LHCN-M2 (cell line): ENCODE measurements at regions not wholly inside any gene's neighbourhood (a gene's known extent, or its start where the extent isn't known, plus 50 kb on each side); places are given as distances from the start of the nearest gene placed in this dataset.
"Not testable (repeated sequence)": the region's sequence is repeated elsewhere in the genome, so short reads cannot be mapped to it uniquely, and the experiment has no call there.

Source experiments
- DNase-seq: peaks from one replicate; pipeline ENCODE4 v3.0.0-alpha.2; 2012; ENCODE audit warnings: low read depth

DNA sequence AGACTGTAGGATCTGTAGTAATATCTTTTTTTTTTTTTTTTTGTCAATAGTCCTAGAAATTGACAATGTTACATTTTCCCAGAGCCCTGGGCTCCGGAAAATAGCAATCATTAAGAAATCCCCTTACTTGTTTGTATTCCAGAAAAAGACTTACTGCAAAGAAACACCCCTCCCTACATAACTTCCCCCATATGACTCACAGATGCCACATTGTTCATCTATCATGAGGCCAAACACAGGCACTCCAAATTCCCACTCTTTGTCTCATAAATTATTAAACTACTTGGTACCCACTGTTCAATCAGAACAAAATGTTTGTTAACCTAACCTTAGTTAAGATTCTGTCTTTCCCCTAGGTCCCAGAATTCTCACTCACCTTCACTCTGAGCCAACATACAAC lies 53.5 kb downstream of the TEX51 start:
- no peak for DNase-seq

DNA sequence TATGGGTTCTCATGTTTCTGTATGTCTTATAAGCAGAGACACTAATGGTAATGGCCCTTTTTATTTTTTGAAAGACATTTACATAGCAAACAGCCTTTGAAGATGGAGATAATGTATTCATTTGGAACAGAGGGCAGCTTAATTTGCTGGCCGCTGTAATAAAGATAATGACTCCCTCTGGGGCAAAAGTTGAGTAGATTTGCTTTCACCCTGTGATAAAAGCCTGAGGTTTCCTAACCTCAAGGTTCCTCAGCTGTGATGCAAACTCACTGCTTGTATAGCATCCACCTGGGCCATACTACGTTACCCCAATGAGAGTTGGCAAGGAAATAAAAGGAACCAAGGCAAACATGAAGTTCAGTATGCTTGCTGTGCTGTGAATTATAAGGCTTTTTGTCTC lies 54.8 kb downstream of the TEX51 start:
- no peak for DNase-seq

DNA sequence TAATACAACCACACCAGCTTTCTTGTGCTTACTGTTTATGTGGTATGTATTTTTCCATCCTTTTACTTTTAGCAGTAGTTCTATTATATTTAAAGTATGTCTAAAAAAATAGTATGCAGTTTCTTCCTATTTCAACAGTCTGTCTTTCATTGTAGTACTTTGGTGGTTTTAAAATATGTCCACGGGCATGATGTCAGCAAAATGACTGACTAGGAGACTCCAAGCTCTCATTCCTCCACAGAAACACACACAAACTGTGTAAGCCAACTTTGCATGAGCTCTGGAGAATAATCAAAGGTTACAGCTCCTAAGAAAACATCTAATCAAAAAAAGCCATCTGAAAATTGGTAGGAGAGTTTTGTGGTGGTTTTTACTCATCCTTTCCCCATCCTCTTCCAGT lies 56.1 kb downstream of the TEX51 start:
- no peak for DNase-seq

DNA sequence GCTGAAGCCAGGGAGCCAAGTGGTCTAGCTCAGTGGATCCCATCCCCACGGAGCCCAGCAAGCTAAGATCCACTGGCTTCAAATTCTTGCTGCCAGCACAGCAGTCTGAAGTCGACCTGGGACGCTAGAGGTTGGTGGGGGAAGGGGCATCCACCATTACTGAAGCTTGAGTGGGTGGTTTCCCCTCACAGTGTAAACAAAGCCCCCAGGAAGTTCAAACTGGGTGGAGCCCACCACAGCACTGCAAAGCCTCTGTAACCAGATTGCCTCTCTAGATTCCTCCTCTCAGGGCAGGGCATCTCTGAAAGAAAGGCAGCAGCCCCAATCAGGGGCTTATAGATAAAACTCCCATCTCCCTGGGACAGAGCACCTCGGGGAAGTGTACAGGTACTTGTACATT lies 58.1 kb downstream of the TEX51 start:
- DNase-seq = not testable (repeated sequence)

DNA sequence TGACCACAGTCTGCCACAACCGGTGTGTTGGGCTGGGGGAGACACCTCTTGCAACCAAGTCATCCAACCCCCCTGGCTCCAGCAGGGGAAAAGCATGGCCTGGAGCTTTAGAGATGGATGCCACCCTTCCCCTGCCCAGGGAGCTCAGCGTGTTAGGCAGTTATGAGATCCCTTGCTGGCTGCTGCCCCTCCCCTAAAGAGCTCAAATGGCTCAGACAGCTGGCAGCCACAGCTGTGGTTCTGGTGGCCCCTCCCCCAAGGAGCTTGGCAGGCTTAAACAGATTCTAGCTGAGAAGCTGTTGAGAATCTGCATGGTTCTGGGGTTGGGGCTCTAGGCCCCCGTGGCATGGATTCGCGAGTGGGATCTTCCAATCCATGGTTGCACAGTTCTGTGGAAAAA lies 64.7 kb downstream of the TEX51 start:
- DNase-seq = peak; percentile 34

DNA sequence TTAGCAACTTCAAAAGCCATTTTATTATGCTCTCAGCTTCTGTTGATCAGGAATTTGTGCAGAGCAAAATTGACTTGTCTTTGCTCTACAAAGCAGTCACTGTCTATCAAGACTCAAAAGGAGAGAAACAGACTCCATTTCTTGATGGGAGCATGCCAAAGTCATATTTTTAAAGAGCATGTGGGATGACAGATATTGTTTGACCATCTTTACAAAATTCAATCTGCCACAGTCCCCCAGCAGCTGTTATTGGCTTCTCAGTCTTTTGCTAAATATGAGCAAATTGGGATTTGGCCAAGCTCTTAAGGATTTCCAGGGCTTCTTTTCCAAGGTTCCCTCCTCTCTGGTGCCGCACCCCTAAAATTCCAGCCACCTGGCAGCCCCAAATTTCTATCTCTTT lies 67.9 kb downstream of the TEX51 start:
- no peak for DNase-seq

DNA sequence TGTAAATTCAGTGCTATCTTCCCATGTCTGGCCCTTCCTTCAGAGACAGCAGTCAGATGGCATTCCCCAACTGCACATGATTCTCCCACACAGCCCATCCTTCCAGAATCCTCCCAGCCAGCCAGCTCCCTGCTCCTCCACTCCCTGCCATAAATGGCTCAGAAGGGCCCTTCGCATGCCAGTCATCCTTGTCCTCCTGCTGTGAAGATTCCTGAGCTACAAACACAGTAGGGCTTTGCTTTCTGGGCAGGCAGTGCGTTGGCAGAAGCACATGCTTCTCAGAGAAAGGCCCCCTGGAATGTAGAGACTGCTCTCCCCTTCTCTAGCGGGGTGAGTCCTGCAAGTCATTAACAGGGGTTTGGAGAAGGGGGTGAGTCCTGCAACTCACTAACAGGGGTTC lies 71.9 kb downstream of the TEX51 start:
- no peak for DNase-seq

DNA sequence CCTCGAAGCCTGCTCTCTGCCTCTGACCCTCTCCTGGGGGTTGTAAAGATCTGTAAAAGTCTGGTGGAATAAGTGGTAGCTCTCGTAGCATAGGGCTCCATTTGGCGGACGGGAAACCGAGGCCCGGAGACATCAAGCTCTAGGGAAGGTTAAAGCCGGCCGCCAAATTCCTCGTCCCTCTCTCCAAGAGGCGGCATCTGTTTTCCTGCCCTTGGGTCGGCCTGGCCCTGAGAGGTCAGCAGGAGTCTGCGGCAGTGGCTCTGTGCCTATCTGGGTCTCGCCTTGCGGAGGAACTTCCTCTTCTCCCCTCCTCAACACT lies 72.4 kb downstream of the TEX51 start:
- DNase-seq = no peak

DNA sequence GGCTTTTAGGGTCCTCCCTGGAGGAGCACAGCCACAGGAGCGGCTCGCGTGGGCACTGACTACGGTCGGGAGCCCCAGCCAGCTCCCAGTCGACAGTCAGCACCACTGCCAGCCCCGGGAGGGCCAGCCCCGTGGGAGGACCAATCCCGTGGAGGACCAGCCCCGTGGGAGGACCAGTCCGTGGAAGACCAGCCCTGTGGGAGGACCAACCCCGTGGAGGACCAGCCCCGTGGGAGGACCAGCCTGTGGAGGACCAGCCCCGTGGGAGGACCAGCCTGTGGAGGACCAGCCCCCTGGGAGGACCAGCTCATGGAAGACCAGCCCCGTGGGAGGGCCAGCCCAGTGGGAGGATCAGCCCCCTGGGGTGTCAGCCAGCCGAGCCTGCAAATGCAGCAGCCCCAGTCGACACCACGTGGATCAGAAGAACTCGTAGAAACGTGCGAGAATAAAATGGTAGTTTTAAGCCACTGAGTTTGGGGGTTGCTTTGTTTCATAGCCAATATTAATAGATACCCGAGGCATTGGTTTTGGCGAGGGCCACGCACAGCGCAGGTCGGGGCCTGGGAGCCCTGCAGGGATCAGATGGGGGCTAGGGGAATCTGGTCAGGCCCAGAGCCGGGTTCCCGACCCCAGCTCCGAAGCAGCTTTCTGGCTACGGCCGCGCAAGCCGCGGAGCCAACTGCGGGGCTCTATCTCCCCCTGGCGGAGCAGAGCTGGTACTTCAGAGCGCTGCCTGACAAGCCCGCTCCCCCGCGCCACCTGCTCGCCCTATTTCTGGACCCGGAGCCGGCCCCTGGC lies 73.0 kb downstream of the TEX51 start:
- DNase-seq = peak; percentile 70

DNA sequence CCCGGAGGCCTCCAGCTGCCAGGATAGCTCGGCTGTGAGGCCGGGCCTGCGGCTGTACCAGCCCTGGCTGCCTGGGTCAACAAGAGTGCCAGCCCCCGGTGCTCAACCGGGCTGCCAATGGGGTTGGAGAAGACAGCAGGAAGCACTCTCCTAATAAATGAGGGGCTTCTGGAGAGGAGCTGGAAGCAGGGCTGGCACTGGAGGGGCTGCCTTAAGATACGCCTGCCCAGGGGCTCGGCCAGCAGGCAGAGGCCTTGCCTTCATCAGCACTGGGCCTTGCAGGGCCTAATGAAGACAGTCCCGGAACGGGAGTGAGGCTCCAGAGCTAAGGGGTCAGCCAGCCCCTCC lies 73.6 kb downstream of the TEX51 start:
- DNase-seq = no peak

DNA sequence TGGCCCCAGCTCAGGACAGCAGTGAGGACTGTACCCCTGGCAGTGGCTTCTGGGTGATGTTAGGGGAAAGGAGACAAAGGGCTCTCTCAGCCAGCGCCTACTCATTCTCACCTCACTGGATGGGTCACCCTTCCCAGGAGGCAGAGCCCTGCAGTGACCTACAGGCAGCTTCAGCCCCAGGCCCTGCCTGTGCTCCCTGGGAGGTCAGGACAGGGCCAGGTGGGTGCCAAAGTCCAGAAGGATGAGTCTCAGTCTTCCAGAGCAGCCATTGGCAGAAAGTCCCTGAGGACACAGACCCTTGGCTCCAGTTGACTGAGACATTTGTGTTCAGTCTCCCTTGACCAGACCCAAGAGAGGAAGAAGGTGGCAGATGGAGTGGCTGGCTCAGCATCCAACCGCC lies 75.1 kb downstream of the TEX51 start:
- DNase-seq = no peak

DNA sequence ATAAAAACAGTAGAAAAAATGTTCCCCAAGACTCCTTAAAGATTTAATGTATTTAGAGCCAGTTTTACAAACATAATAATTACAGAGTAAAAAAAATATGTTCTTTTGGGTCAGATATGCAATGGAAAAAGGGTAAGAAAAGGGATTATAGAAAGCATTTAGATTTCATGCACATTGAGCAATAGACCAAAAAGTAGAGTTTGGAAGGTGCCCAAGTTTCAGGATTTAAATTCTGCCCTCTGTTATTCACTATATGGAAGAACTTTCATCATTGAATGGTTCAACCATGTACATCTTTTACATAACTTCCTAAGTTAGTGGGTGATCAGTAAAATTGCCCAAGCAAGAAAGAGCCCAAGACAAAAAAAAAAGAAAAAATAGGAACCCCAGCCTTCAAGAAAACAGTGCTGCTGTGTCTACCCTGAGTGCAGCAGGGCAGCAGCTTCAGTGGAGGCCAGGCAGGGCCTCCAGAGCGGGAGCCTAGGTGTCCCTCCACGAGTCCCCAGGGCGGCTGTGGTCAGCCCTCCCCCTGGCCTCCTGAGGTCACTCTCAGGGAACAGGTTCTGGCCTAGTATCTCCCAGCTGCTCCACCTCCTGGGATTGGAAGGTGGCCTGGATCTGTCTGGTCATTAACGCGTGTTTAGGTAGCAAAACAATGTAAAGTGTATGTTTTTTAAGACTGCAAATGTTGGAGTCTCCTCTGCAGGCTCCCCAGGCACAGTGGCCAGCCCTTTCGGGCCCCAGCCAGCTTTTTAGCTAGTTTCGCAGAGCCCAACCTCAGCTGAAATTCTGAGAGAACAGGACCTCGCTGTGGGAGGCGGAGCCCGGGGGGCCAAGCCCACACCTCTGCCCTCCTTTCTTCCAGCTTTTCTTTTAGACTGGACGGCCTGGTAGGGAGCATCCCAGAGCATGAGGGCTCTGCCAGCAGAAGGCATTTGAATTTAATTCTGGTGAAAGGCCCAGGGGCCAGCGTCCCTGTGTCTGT lies 77.3 kb downstream of the TEX51 start:
- no peak for DNase-seq

DNA sequence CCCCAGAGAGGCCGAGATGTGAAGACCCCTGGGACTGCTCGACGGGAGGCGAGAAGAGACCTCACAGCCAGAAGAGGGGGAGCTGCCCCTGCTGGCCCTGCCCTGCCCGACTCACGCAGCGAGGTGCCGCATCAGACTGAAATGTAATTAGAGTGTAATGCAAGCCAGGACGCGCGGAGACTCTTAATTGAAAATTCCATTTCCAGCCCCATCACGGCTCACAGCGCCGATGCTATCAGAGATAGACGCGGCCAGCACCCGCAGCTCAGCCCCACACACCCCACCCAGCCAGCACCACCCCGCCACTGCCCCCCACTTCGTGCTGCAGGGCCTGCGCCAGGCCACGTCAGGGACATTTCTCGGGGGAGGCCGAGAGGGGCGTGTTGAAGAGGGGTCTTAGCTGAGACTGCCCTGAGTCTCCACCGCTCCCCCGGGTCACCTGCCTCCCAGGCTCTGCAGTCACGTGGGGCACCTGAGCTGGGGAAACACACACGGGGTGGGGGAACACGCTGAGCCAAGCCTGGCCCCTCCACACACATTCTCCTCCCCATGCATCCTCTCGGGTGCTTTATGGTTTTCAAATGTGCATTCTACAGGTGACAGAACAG lies 78.1 kb downstream of the TEX51 start:
- DNase-seq = no peak

DNA sequence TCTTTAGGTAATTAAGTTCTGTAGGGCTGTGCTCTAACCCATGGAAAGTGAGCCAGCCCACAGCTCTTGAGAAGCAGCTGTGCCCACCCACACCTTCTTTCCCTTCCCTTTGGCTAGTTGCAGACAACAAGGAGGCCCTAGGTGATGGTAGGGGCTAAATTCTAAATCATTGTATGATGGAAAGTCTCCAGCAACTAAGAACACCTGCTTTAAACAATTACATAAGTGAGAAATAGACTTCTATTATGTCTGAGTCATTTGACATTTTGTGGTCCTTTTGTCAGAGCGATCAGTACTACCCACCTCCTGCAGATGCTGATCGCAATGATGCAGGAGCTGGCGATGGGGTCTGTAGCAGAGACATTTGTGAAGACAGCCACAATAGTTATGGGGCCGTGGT lies 79.6 kb downstream of the TEX51 start:
- DNase-seq = no peak

DNA sequence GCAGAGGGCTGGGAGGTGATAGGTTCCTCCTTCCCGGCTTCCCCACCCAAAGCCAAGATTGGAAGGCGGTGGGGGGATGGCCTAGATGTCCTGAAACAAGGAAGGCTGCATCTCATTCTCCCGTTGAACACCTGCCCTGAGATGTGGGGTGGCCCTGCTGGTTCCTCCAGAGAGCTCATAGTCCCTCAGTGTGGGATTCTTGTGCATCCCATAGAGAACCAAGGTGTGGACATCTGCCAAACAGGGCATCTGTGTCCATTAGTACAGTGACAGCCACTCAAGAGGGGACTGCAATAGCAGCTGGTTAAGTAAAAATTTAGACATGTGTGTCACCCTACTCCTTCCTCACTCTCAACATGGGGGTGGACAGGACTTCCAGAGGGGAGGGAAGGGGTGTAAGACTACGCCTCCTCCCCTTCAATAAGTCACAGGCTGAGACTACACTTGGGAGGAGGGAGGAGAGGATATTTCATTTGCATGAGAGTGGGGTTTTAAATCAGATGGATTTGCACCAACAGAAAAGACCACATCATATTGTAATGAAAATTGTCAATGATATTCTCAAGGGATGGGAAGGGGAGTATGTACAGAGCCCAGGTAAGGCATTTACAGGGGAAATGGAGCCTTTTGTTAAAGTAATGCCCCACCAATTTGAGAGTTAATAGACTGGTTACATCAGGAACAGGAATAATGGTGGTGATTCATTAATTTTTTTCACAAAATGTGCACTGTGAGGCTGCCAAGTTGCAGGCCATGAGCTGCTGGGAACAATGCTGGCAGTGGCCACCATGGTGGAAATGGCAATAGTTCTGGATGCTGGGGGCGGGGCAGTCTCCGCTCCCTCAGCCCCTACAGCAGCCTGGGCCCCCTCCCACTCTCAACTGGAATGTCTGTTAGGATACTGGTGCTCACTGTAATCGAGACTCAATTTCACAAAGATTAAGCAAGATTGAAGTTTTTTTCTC lies 80.6 kb downstream of the TEX51 start:
- no peak for DNase-seq

DNA sequence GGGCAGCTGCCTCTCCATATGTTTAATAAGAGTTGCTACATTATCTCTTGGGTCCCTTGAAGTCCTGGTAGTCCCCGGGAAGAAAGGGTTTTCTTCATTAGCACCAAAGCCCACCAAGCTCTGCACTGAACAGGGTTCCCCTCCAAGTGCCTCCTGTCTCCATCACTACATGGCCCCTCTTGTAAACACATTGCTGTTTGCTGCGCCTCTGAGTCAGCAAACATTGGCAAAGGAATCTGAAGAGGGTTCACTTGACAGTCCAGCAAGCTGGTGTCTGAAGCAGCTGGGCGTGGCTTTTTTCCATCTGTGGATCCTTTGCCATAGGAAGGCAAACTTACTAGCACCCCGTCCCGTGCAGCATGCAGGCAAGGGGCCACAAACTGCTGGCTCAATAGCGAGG lies 82.8 kb downstream of the TEX51 start:
- peak; percentile 33 for DNase-seq

DNA sequence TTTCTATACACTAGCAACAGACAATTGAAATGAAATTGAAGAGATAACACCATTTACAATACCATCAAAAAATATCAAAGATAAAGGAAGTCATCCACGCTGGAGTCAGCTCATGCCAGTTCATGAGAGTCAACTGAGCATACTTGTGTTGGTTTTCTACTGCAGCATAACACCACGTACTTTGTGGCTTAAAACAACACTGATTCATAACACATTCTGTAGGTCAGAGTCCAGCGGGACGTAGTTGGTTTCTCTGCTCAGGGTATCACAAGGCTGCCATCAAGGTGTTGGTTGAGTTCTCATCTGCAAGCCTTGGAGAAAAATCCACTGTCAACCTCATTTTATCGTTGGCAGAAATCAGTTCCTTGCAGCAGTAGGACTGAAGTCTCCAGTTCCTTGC lies 84.2 kb downstream of the TEX51 start:
- no peak for DNase-seq

DNA sequence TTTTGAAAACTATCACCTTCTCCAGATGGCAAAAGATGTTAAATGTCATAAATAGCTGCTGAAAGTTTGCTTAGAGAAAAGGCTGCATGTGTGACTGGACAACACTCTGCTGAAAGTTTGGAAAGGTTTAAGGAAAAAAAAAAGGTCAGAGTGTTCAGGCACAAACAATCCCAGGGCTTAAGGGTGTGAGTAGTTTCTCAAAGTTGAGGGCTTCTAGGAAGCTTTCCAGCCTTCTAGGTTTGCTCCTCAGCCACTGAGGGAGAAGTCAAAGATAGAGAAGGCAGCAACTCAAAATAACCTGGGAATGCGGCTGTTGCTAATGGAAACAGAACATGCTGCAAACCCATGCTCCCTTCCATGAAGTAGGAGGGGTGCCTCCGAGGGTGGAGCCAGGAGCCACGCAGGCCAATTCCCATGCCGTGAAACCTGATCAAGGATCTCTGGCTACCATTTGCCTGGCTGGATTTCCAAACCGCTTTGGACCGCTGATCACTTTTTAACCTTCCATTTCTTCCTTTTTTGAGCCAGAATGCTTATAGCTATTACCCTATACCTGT lies 88.0 kb downstream of the TEX51 start:
- DNase-seq = no peak

DNA sequence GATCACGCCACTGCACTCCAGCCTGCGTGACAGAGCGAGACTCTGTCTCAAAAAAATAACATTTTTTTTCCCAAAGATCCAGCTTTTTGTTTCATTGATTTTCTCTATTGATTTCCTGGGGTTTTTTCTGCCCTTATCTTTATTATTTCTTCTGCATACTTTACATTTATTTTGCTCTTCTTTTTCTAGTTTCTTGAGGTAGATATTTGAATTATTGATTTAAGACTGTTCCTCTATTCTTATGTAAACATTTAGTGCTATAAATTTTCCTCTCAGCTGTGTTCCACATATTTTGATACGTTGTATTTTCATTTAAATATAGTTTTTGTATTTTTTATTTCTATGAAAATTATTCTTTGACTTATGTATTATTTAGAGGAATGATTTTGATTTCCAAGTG lies 89.8 kb downstream of the TEX51 start:
- DNase-seq = no peak

DNA sequence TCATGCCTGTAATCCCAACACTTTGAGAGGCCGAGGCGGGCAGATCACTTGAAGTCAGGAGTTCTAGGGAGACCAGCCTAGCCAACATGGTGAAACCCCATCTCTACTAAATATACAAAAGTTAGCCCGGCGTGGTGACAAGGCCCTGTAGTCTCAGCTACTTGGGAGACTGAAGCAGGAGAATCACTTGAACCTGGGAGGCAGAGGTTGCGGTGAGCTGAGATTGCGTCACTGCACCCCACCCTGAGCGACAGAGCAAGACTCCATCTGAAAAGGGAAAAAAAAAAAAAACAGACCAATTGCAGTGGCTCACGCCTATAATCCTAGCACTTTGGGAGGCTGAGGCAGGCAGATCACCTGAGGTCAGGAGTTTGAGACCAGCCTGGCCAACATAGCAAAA lies 90.4 kb downstream of the TEX51 start:
- DNase-seq = not testable (repeated sequence)

DNA sequence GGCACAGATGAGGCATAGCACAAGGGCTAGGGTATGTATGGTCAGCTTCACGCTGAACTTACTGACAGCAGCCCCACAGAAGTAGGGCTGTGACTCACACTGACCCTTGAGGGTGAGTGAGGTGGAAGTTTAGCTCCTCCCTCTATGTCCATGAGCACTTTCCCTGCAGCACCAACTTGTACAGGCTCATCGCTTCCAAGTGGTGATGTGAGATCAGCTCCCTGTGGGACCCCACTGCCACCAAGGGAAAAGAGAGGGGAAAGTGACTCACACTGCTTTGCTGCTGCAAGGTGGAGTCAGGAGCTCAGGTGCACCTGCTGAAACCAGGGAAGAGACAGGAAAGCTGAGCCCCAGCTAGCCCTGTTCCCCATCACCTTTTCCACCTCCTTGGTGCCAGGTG lies 91.5 kb downstream of the TEX51 start:
- no peak for DNase-seq
